Astrocyte (in vitro differentiated cells and primary cell): ENCODE measurements at regions not wholly inside any gene's neighbourhood (a gene's known extent, or its start where the extent isn't known, plus 50 kb on each side); places are given as distances from the start of the nearest gene placed in this dataset.

Experiments used
- EZH2 ChIP-seq: IDR thresholded peaks from 2 replicates; pipeline ENCODE4 v1.6.1; 2012; ENCODE audit warnings: mild to moderate bottlenecking, low read length, inconsistent platforms; ENCODE audit not compliant: insufficient read depth
- TF ChIP-seq, protein P1 (sequence below): IDR thresholded peaks from 2 replicates; pipeline ENCODE4 v1.5.1; 2011; ENCODE audit warnings: low read depth, mild to moderate bottlenecking, inconsistent platforms, low read length, moderate library complexity; ENCODE audit not compliant: insufficient read depth

DNA sequence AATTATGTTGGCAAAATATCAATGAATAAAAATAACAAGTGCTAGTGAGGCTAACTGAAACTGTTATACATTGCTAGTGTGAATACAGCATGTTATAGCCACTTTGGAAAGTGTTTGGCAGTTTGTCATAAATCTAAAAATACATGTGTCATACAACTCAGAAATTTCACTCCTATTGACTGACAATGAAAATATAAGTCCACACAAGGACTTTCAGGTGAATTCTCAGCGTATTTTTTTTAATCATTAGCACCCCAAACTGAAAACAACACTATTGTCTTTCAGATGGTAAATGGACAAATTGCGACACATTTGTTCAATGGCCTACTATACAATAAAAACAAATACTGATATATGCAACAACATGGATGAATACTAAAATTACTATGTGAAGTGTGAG is 884.8 kb downstream of the TRIB2 start:
- TF ChIP-seq, protein P1, sequence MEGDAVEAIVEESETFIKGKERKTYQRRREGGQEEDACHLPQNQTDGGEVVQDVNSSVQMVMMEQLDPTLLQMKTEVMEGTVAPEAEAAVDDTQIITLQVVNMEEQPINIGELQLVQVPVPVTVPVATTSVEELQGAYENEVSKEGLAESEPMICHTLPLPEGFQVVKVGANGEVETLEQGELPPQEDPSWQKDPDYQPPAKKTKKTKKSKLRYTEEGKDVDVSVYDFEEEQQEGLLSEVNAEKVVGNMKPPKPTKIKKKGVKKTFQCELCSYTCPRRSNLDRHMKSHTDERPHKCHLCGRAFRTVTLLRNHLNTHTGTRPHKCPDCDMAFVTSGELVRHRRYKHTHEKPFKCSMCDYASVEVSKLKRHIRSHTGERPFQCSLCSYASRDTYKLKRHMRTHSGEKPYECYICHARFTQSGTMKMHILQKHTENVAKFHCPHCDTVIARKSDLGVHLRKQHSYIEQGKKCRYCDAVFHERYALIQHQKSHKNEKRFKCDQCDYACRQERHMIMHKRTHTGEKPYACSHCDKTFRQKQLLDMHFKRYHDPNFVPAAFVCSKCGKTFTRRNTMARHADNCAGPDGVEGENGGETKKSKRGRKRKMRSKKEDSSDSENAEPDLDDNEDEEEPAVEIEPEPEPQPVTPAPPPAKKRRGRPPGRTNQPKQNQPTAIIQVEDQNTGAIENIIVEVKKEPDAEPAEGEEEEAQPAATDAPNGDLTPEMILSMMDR = no peak
- TF ChIP-seq EZH2 = no peak
